Suppressor macrophage treated with lipopolysaccharide for 4 hours (primary cell): ENCODE measurements at regions not wholly inside any gene's neighbourhood (a gene's known extent, or its start where the extent isn't known, plus 50 kb on each side); places are given as distances from the start of the nearest gene placed in this dataset.
A peak's percentile ranks its signal among the peaks of the same experiment; 100 is the strongest.
"Not testable (repeated sequence)": the region's sequence is repeated elsewhere in the genome, so short reads cannot be mapped to it uniquely, and the experiment has no call there.

Experiments used
- DNase-seq: peaks from one replicate; pipeline ENCODE4 v3.0.0-alpha.2; 2020

DNA sequence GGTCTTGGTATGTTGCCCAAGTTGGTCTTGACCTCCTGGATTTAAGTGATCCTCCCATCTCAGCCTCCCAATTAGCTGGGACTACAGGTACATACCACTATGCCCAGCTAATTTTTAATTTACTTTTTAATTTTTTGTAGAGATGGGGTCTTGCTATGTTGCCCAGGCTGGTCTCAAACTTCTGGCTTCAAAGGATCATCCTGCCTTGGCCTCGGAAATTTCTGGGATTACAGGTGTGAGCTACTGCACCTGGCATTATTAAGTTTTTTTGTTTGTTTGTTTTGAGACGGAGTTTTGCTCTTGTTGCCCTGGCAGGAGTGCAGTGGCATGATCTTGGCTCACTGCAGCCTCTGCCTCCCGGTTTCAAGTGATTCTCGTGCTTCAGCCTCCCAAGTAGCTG lies 195.7 kb upstream of the HAAO start:
- not testable (repeated sequence) for DNase-seq

DNA sequence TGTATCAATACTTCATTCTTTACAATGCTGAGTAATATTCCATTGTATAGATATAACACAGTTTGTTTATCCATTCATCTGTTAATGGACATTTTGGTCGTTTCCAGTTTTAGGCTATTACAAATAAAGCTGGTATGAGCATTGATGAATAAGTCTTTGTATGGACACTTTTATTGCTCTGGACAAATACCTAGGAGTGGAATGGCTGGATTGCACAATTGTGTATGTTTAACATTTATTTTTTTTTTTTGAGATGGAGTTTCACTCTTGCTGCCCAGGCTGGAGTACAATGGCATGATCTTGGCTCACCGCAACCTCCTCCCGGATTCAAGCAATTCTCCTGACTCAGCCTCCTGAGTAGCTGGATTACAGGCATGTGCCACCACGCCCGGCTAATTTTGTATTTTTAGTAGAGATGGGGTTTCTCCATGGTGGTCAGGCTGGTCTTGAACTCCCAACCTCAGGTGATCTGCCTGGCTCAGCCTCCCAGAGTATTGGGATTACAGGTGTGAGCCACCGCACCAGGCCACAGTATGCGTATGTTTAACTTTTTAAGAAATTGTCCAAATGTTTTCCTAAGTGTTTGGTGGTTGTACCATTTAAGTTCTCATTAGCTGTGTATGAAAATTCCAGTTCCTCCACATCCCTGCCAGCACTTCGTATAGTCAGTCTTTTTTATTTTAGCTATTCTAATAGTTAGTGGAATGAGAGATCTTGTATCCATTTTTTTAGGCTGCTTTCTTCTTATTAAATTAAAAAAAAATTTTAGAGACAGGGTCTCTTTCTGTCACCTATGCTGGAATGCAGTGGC lies 194.9 kb upstream of the HAAO start:
- no peak for DNase-seq

DNA sequence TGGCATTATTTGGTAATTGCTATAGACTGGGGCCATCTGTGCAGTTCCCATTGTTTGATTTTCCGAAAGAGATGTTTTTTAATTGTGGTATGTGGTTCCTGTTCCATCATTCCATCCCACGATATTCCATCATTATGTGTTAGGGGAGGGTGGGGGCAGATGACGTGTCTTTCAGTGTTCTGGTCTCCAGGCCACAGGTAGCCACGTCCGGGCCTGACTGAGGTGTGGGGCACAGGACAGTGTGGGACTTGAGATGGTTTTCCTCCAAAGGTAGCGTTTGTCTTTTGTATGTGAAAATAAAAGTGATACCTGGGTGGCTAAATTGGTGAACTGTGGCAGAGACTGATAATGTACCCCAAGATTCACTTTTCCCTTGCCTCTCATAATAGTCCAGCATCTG lies 192.2 kb upstream of the HAAO start:
- no peak for DNase-seq

DNA sequence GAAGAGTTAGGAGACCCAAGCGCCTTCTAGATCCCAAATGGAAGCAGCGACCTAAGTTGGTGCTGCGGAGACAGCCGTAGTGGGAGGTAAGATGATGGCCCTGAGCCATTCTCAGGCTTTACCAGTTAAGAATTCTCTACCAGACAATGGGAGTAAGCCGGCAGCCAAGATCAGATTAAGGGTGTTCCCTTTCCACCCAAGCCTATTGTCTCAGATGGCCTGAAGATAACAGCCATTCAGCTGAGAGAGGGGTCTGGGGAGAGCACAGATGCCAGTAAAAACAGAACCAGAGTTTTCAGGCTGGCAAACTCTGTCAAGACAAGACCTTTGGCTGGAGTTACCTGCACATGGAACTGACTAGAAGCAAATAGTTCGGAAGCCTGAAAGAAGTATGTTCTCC lies 191.7 kb upstream of the HAAO start:
- DNase-seq, result no peak

DNA sequence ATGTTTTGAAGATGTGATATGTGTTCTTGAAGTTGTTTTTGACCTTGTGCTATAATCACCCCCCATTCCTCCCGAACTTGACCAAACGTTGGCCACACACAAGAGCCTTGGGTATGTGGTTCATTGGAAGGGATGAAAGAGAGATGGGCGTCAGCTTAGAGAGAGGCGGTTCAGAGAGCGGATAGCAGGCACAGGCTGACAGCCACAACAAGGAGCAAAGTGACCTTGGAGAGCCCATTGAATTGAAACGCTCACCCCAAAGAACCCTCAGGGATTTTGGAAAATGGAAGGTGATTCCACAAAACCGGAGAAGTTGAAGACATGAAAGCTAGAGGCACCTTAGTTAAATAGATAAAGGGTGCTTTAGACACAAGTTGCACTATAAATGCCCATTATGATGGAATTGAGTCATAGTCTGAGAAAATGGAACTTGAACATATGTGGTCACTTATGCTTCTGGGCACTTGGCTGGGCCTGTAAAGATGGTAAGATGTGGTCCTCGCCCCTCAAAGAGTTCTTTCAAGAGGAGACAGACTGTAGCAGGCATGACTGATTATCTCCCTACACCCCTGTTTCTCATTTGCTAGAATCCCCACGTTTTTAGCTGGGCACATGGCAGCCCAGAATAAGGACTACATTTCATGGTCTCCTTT lies 188.5 kb upstream of the HAAO start:
- DNase-seq, result no peak

DNA sequence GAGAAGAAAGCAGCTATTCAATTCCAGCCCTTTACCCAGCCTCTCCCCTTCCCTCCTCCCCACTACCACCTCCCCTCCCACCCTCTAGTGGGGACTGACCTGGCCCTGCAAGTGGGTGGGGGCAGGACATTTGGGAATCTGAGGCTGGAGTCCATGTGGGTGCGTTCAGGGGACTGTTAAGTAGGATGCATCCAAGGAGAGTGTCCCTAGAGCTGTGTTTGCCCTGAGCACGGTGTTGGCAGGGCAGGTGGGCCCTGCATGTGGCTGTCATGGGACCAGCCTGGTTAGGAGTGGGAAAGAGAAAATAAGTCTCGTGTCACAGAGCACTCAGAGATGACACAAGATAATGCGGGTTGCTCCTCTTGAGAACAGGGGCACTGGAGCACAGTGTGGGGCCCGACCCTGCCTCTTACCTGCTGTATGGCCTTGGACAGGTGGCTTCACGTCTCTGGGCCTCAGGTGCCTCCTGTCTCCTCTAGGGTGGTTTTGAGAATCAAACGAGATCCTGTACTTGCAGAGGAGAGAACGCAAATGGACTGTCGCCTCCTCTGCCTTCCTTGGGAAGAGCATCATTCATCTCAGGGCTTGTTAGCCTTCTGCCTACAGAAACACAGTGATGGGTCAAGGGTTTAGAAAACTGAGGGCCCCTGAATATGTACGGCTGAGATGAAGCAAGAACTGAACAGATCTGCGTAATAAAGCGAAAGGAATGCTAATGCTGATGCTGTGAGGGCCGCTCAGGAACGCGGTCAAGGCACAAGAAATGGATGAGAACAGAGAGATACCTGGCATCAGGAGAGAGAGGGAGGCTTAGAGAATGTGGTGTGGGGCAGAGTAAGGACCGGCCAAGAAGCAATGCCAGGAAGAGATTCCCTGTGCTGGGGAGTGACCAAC lies 187.7 kb upstream of the HAAO start:
- DNase-seq, result no peak

DNA sequence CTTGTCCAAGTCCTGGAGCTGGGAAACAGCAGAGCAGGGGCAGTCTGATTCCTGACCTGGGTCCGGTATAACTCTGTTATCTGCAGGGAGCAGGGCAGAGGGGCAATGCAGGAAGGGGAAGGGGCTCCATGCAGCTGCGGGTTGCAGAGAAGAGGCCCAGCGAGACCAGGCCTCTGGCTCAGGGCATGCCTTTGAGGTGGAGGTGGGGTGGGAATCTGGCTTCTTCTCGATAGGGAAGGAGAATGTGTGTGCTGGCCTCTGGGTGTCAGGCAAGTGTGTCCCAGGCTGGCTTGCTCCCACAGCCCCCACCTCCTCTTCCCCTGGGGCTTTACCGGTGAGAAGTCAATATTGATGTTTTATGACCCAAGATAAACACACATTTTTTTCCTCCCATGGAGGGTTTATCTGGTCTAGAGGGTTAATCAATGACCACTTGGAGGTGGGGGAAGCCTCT lies 187.1 kb upstream of the HAAO start:
- no peak for DNase-seq

DNA sequence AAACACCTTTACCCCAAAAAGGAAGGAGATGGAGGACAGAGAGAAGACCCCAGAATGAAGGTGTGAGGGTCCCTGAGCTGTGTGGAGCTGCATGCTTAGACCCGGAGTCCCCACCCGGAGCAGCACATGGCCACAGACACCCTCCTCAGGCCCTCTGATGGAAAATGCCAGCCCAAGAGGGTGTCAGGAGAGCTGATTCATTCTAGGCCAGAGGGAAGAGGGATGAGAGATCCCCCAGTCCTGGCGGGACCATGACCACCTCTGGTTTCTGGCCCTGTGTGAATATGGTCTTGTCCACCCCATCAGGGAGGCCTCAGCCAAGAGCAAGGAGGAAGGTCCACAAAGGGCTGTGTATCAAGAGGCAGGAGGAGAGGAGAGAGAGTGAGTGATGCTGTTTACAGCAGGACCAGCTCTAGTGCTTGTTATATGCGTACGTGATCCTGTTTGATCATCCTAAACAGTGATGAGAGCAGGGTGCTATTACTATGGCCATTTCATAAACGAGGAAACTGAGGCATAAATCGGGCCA lies 186.6 kb upstream of the HAAO start:
- DNase-seq, result no peak

DNA sequence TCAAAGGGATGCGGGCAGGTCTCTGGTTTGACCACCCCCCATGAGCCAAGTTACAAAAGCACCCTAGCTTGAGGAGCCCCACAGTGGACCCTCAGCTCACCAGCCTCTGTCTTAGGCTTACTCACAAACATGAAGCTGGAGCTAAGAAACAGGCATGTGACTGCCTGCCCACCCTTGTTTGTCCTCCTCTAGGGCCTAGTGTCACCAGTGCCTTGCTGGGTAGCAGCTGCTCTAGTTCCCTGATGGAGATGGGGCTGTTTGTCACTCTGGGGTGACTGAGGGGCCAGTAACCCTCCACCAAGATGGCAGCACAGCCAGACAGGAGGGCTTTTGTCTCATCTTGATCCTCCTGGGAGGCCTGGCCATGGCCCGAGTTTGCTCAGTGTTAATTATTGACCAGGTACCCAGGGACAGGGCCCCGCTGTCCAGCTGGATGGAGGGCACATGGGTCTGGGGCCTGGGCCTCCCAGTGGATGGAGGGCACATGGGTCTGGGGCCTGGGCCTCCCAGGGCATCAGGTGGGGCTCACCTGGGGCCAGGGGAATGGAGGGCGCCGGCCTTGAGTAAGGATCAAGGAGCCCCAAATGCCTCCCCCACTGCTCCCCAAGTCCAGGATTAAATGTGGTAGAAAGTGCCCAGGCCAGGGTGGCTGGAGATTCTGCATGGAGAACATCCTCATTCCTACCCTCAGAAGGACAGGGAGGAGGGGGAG lies 185.9 kb upstream of the HAAO start:
- no peak for DNase-seq

DNA sequence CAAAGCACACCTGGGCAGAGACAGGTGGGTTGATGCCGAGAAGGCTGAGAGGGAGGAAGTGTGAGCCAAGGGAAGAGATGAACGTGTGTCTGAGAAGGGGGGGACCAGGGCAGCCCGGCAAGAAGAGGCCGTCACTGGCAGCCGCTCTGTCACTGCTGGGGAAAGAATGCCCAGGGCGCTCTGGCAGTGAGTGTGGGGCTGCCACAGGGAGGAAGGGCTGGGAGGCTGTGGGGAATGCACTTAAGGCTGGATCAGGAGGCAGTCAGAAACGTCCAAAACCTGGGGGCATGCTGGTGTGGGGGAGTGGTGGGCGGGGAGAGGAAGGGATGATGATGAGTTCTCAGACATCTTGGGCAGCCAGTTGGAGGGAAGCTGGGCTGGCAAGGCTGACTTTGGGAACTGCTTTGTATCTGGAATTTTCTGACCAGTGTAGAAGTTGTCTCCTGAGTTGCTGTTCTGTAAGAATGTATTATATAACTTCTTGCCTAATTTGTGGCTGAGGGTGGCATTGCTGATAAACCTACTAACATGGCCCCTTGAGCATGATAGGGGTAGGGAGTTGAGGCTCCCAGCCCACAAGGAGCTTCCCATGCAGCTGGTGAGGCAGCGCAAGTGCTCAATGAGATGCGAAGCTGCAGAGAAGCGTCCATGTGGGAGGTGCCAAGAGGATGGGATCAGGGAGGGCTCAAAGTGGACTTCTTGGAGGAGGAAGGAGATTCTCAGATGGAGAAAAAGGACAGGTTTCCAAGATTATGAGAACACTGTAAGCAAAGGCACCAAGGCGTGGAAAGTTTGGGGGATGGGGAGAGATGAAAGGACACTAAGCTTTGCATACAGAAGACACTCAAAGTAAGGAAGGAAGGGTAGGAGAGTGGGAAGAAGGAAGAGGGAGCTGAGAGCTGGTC lies 185.1 kb upstream of the HAAO start:
- DNase-seq, result no peak

DNA sequence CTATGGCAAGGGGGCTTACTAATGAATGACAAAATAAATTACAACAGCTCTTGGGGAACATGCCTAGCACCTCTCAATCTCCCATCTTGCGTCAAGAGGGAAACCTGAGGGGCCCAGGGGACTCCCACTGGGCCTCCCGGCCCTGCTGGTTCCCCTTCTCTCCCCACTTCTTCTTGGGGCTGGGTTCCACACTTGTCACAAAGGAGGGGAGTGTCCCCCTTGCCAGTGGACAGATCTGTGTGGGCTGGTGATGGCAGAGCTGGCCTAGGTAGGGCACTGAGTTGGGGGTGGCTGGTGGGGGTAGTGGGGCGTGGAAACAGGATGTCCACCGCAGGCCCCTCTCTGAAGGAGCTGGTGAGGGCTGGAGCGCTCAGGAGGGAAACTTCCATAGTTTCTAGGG lies 184.0 kb upstream of the HAAO start:
- no peak for DNase-seq

DNA sequence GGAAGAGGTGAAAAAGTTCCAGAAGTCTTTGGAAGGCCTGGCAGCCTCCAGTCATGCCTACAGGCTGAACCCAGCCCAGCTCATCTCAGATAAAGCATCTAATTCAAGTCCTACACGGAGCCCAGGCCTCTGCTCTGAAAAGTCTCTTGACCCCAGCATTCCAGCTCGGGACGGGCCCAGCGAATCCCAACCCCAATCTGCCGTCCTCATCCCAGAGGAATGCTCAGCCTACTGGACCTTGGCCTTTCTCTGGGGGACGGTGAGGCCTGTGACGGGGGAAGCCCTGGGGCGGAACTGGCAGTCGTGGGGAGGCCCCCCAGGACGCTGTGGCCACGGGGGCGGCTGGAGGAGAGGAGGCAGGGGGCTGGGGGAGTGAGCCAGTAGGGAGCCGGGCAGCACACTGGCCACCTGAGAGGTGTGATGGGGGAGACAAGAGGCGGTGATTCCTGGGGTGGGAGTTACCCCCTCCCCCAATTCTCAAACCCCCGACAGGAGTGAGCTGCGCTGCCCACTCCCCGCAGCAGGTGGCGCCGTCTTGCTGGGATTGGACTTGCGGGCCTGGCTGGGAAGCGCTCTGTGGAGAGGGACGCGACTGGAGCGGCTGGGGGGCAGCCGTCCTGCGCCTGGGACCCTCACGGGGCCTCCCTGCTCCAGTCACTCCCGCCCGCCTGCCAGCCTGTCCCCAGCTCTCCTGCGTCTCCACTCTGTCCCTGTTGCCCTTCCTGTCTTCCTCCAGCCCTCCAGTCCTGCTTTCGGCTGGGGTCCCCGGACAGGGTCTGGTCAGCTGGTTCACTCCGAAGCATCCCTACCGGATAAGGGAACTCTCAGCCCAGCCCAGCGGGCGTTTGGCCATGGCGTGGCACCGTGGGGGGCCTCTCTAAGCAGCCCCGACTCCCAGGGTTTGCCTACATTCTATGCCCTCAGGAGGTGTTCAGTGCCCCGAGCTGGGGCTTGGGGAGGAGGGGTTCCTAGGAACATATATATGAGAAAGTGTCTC lies 182.6 kb upstream of the HAAO start:
- peak; percentile 58 for DNase-seq

DNA sequence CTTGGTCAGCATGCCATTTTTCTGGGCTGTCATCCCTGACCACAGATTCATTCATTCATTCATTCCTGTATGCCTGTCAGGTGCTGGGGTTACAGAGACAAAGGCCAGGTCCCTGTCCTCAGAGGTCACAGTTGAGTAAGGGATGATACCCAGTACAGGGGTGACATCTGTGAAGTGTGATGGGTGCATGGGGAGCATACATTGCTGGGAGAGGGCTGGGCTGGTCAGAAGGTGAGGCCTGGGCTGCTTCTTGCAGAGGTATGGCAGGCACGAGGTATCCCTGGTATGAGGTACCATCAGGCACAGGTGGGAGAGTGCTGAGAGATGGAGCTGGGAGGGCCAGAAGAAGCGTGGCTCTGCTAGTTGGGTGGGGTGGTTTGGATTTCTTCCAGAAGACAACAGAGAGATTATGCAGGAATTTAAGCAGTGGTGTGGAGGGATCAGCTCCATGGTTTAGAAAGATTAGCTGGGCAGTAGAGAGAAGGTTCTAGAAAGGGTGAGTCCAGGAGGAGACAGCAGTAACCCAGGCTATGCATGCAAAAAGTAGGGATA lies 181.9 kb upstream of the HAAO start:
- DNase-seq, result no peak

DNA sequence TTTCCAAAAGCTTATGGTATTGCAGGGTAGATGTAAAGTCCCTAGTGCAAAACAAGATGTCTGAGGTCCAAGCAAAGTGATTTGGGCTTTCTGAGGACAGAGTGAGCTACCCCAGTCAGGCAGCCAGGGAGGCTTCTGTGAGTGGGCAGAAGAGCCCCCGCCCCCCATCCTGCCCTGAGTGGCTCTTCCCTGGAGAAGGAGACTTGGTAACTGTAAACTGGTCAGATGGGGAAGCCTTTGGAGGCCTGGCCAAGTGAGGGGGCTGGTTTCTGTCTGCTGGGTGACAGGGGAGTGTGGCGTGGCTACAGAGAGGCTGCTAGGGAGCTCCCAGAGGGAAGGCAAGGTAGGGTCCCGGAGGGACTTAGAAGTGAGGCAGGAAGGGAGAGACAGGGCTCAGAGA lies 181.3 kb upstream of the HAAO start:
- DNase-seq, result no peak

DNA sequence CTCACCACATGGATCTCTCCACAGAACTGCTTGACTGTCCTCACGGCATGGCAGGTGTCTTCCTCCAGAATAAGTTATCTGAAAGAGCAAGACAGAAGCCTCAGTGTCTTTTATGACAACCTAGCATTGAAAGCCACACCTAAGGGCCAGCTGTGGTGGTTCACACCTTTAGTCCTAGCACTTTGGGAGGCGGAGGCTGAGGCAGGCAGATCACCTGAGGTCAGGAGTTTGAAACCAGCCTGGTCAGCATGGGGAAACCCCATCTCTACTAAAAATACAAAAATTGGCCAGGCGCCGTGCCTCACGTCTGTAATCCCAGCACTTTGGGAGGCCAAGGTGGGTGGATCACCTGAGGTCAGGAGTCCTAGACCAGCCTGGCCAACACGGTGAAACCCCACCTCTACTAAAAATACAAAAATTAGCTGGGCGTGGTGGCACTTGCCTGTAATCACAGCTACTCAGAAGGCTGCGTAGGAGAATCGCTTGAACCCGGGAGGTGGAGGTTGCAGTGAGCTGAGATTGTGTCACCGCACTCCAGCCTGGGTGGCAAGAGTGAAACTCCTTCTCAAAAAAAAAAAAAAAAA lies 180.6 kb upstream of the HAAO start:
- not testable (repeated sequence) for DNase-seq

DNA sequence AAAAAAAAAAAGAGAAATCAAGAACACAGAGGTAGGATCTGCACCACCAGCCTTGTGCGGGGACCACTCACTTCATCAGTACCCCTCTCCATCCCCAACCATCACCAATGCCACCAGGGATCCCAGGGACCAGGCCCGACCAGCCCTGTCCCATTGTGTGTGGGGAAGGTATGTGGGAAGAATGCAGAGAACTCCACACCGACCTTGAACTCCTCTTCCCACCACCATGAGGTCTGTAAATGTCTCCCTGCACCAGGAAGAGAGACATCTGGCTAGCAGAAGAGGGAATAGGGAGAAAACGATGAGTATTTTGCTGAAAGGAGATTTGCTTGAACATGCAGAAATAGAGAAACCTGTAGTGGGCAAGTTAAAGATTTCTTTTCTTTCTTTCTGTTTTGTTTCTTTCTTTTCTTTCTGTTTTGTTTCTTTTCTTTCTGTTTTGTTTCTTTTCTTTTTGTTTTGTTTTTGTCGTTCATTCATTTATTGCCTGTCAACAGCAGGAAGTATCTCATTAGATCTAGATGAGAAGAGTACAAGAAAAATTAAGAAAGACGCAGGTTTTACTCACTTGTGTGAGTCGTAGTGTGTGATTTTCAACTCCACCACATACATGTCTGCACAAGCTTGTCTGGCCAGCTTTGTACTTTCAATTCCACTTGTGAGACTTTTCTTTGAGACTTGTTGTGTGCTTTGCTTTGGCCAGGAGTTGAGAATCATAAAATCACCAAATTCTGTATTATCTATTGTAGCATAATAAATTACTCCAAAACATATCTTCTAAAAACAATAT lies 179.8 kb upstream of the HAAO start:
- DNase-seq, result peak; percentile 38

DNA sequence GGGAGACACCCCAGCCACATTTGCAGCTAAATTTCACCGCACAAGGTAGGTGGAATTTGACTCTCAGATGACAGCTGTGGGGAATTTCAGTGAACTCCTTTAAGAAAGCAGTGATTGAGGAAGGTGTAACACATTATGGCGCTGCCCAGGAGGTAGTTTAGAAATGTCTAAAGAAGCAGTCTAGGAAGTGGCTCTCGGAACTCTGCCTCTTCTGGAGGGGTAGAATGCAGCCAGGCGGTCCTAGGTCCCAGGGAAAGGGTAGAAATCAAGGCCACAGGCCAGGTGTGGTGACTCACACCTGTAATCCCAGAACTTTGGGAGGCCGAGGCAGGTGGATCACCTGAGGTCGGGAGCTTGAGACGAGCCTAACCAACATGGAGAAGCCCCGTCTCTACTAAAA lies 179.0 kb upstream of the HAAO start:
- DNase-seq, result no peak

DNA sequence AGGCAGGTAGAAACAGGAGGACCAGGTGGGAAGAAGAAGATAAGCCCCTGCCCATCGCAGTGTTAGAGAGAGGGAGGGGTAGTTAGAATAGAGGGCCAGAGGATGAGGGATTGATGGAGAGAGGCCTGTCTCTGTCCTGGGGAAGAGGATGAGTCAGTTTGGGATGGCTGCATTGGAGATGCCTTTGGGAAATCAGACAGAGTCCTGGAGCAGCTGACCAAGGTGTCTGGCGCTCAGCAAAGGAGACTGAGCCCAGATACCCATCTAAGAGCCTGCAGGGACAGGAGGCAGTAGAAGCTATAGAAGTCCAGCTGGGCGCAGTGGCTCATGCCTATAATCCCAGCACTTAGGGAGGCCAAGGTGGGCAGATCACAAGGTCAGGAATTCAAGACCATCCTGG lies 177.8 kb upstream of the HAAO start:
- DNase-seq, result no peak
